ENCODE measurements at regions not wholly inside any gene's neighbourhood (a gene's known extent, or its start where the extent isn't known, plus 50 kb on each side); places are given as distances from the start of the nearest gene placed in this dataset.

GRCh38 chr20:51321343-51322163, 221.0 kb downstream of the NFATC2 start:
- H4K20me1 ChIP-seq (ENCODE audit: insufficient read depth, low read length) = no peaks in the 10 kb centered on the region

GRCh38 chr20:51319522-51319921, 223.0 kb downstream of the NFATC2 start:
- H3K4me3 ChIP-seq (ENCODE audit: low read length) = no peak overlapping the region
- H3K4me2 ChIP-seq (ENCODE audit: low read depth, low read length) = no peak overlapping the region
- no peaks in the 10 kb centered on the region for H3K79me2 ChIP-seq (ENCODE audit: low read length)
- no peaks in the 10 kb centered on the region for H3K36me3 ChIP-seq (replicated peaks; ENCODE audit: insufficient read depth, low read length)
- no peaks in the 10 kb centered on the region for H3K4me1 ChIP-seq (ENCODE audit: low read length)
- no peaks in the 10 kb centered on the region for H3F3A ChIP-seq (ENCODE audit: insufficient read depth, low read length)
- H2AFZ ChIP-seq (ENCODE audit: low read length) = no peak overlapping the region
- H3K9me3 ChIP-seq (replicated peaks; ENCODE audit: insufficient read depth, low read length) = no peaks in the 10 kb centered on the region
- no peak overlapping the region for H3K9ac ChIP-seq (ENCODE audit: low read length)
- H3K27ac ChIP-seq (ENCODE audit: low read length) = no peak overlapping the region
- TF ChIP-seq EZH2phosphoT487 (IDR thresholded peaks at IDR 0.05; ENCODE audit: low read length) (no peak), CTCF (IDR thresholded peaks at IDR 0.05; ENCODE audit: low read length) (no peak), EZH2 (optimal IDR thresholded peaks at IDR 0.05; ENCODE audit: low read depth, low read length) (no peak)
- H3K9me2 ChIP-seq (replicated peaks; ENCODE audit: insufficient read depth, low read length) = no peaks in the 10 kb centered on the region
- no peak for DNase-seq
- H4K20me1 ChIP-seq (ENCODE audit: insufficient read depth, low read length) = no peaks in the 10 kb centered on the region
- no peaks in the 10 kb centered on the region for H3K27me3 ChIP-seq (replicated peaks; ENCODE audit: insufficient read depth, low read length)

More at GRCh38 chr20:51321343-51322163, 221.0 kb downstream of the NFATC2 start:
- no peak overlapping the region for H3K27ac ChIP-seq (ENCODE audit: low read length)
- DNase-seq = no peak
- no peaks in the 10 kb centered on the region for H3F3A ChIP-seq (ENCODE audit: insufficient read depth, low read length)
- no peaks in the 10 kb centered on the region for H3K4me1 ChIP-seq (ENCODE audit: low read length)
- no peak overlapping the region for H3K9ac ChIP-seq (ENCODE audit: low read length)
- H2AFZ ChIP-seq (ENCODE audit: low read length) = no peak overlapping the region
- TF ChIP-seq EZH2phosphoT487 (IDR thresholded peaks at IDR 0.05; ENCODE audit: low read length) = no peak
- TF ChIP-seq EZH2 (optimal IDR thresholded peaks at IDR 0.05; ENCODE audit: low read depth, low read length) = no peak
- TF ChIP-seq CTCF (IDR thresholded peaks at IDR 0.05; ENCODE audit: low read length) = no peak
- no peaks in the 10 kb centered on the region for H3K9me2 ChIP-seq (replicated peaks; ENCODE audit: insufficient read depth, low read length)
- no peak overlapping the region for H3K4me2 ChIP-seq (ENCODE audit: low read depth, low read length)
- no peaks in the 10 kb centered on the region for H3K36me3 ChIP-seq (replicated peaks; ENCODE audit: insufficient read depth, low read length)
- no peak overlapping the region for H3K4me3 ChIP-seq (ENCODE audit: low read length)
- H3K9me3 ChIP-seq (replicated peaks; ENCODE audit: insufficient read depth, low read length) = no peaks in the 10 kb centered on the region
- H3K79me2 ChIP-seq (ENCODE audit: low read length) = no peaks in the 10 kb centered on the region
- no peaks in the 10 kb centered on the region for H3K27me3 ChIP-seq (replicated peaks; ENCODE audit: insufficient read depth, low read length)

- no peak for DNase-seq
- H3K9ac ChIP-seq (ENCODE audit: low read length) = no peak overlapping the region
- H4K20me1 ChIP-seq (ENCODE audit: insufficient read depth, low read length) = no peaks in the 10 kb centered on the region
- no peak overlapping the region for H3K4me2 ChIP-seq (ENCODE audit: low read depth, low read length)
- H3K36me3 ChIP-seq (replicated peaks; ENCODE audit: insufficient read depth, low read length) = no peaks in the 10 kb centered on the region
- H3K4me1 ChIP-seq (ENCODE audit: low read length) = no peaks in the 10 kb centered on the region
- no peaks in the 10 kb centered on the region for H3F3A ChIP-seq (ENCODE audit: insufficient read depth, low read length)
- no peak overlapping the region for H2AFZ ChIP-seq (ENCODE audit: low read length)
- H3K4me3 ChIP-seq (ENCODE audit: low read length) = no peak overlapping the region
- H3K27me3 ChIP-seq (replicated peaks; ENCODE audit: insufficient read depth, low read length) = no peaks in the 10 kb centered on the region
- H3K9me3 ChIP-seq (replicated peaks; ENCODE audit: insufficient read depth, low read length) = no peaks in the 10 kb centered on the region
- H3K27ac ChIP-seq (ENCODE audit: low read length) = no peak overlapping the region
- no peak for TF ChIP-seq EZH2phosphoT487 (IDR thresholded peaks at IDR 0.05; ENCODE audit: low read length)
- peak; percentile 51 for TF ChIP-seq CTCF (IDR thresholded peaks at IDR 0.05; ENCODE audit: low read length)
- no peaks in the 10 kb centered on the region for H3K79me2 ChIP-seq (ENCODE audit: low read length)
- no peaks in the 10 kb centered on the region for H3K9me2 ChIP-seq (replicated peaks; ENCODE audit: insufficient read depth, low read length)
Observed at GRCh38 chr20:51318058-51318949, 224.2 kb downstream of the NFATC2 start.
